ENCODE measurements at regions not wholly inside any gene's neighbourhood (a gene's known extent, or its start where the extent isn't known, plus 50 kb on each side); places are given as distances from the start of the nearest gene placed in this dataset.

- H3K36me3 Mint-ChIP-seq, result no peaks in the 10 kb centered on the region
- ATAC-seq (no peak), DNase-seq (no peak)
- no peaks in the 10 kb centered on the region for H3K9me3 Mint-ChIP-seq (ENCODE audit: low read depth)
- H3K4me3 Mint-ChIP-seq, result no peak overlapping the region
- H3K4me1 Mint-ChIP-seq, result no peaks in the 10 kb centered on the region
- no peaks in the 10 kb centered on the region for H3K27me3 Mint-ChIP-seq
- CTCF ChIA-PET, result no interaction called here
- H3K27ac Mint-ChIP-seq, result no peak overlapping the region
Measured at GRCh38 chr1:83813576-83813975, 185.4 kb downstream of the TTLL7 start.

- no peak for ATAC-seq
- no peak overlapping the region for H3K4me3 Mint-ChIP-seq
- H3K36me3 Mint-ChIP-seq, result no peaks in the 10 kb centered on the region
- DNase-seq, result no peak
- no peaks in the 10 kb centered on the region for H3K9me3 Mint-ChIP-seq (ENCODE audit: low read depth)
- CTCF ChIA-PET, result no interaction called here
- no peaks in the 10 kb centered on the region for H3K27me3 Mint-ChIP-seq
- no peaks in the 10 kb centered on the region for H3K4me1 Mint-ChIP-seq
- no peak overlapping the region for H3K27ac Mint-ChIP-seq
Measured at GRCh38 chr1:83810144-83810543, 188.8 kb downstream of the TTLL7 start.

- no peaks in the 10 kb centered on the region for H3K27me3 Mint-ChIP-seq
- CTCF ChIA-PET, result no interaction called here
- H3K4me3 Mint-ChIP-seq, result no peak overlapping the region
- no peaks in the 10 kb centered on the region for H3K36me3 Mint-ChIP-seq
- DNase-seq (no peak), ATAC-seq (no peak)
- H3K4me1 Mint-ChIP-seq, result no peaks in the 10 kb centered on the region
- H3K27ac Mint-ChIP-seq, result no peak overlapping the region
- H3K9me3 Mint-ChIP-seq (ENCODE audit: low read depth), result no peaks in the 10 kb centered on the region
Measured at GRCh38 chr1:83808536-83808935, 190.4 kb downstream of the TTLL7 start.

GRCh38 chr1:83807821-83808220, 191.1 kb downstream of the TTLL7 start:
- DNase-seq (no peak), ATAC-seq (no peak)
- H3K4me3 Mint-ChIP-seq, result no peak overlapping the region
- no peak overlapping the region for H3K27ac Mint-ChIP-seq
- no peaks in the 10 kb centered on the region for H3K4me1 Mint-ChIP-seq
- H3K36me3 Mint-ChIP-seq, result no peaks in the 10 kb centered on the region
- H3K27me3 Mint-ChIP-seq, result no peaks in the 10 kb centered on the region
- H3K9me3 Mint-ChIP-seq (ENCODE audit: low read depth), result no peaks in the 10 kb centered on the region
- CTCF ChIA-PET, result no interaction called here

- no peaks in the 10 kb centered on the region for H3K9me3 Mint-ChIP-seq (ENCODE audit: low read depth)
- no peaks in the 10 kb centered on the region for H3K4me1 Mint-ChIP-seq
- CTCF ChIA-PET, result no interaction called here
- H3K36me3 Mint-ChIP-seq, result no peaks in the 10 kb centered on the region
- H3K27ac Mint-ChIP-seq, result no peak overlapping the region
- H3K27me3 Mint-ChIP-seq, result no peaks in the 10 kb centered on the region
- DNase-seq (no peak), ATAC-seq (no peak)
- H3K4me3 Mint-ChIP-seq, result no peak overlapping the region
Measured at GRCh38 chr1:83807231-83807630, 191.7 kb downstream of the TTLL7 start.

GRCh38 chr1:83805921-83806320, 193.0 kb downstream of the TTLL7 start:
- Mint-ChIP-seq H3K4me1 (no peaks in the 10 kb centered on the region), H3K27me3 (no peaks in the 10 kb centered on the region), H3K36me3 (no peaks in the 10 kb centered on the region), H3K4me3 (no peak overlapping the region), H3K27ac (no peak overlapping the region), H3K9me3 (ENCODE audit: low read depth) (no peaks in the 10 kb centered on the region)
- DNase-seq, result no peak
- no peak for ATAC-seq
- CTCF ChIA-PET, result no interaction called here

GRCh38 chr1:83802460-83803152, 196.3 kb downstream of the TTLL7 start:
- DNase-seq (no peak), ATAC-seq (no peak)
- Mint-ChIP-seq H3K4me3 (no peak overlapping the region), H3K27me3 (no peaks in the 10 kb centered on the region), H3K4me1 (no peaks in the 10 kb centered on the region), H3K27ac (no peak overlapping the region), H3K9me3 (ENCODE audit: low read depth) (peaks cover 3% of the 10 kb centered on the region), H3K36me3 (no peaks in the 10 kb centered on the region)
- CTCF ChIA-PET, result no interaction called here

GRCh38 chr1:83802023-83802422, 196.9 kb downstream of the TTLL7 start:
- Mint-ChIP-seq H3K27me3 (no peaks in the 10 kb centered on the region), H3K36me3 (no peaks in the 10 kb centered on the region), H3K4me3 (no peak overlapping the region), H3K9me3 (ENCODE audit: low read depth) (peaks cover 3% of the 10 kb centered on the region), H3K27ac (no peak overlapping the region), H3K4me1 (no peaks in the 10 kb centered on the region)
- CTCF ChIA-PET, result no interaction called here
- ATAC-seq (no peak), DNase-seq (no peak)

- no peak for DNase-seq
- no peaks in the 10 kb centered on the region for H3K36me3 Mint-ChIP-seq
- ATAC-seq, result no peak
- no peak overlapping the region for H3K27ac Mint-ChIP-seq
- H3K27me3 Mint-ChIP-seq, result no peaks in the 10 kb centered on the region
- H3K9me3 Mint-ChIP-seq (ENCODE audit: low read depth), result peaks cover 3% of the 10 kb centered on the region
- H3K4me3 Mint-ChIP-seq, result no peak overlapping the region
- CTCF ChIA-PET, result no interaction called here
- no peaks in the 10 kb centered on the region for H3K4me1 Mint-ChIP-seq
Measured at GRCh38 chr1:83800066-83800465, 198.9 kb downstream of the TTLL7 start.

- no peak for DNase-seq
- Mint-ChIP-seq H3K36me3 (no peaks in the 10 kb centered on the region), H3K4me1 (no peaks in the 10 kb centered on the region), H3K27me3 (no peaks in the 10 kb centered on the region), H3K27ac (no peak overlapping the region), H3K4me3 (no peak overlapping the region), H3K9me3 (ENCODE audit: low read depth) (peaks cover 3% of the 10 kb centered on the region)
- ATAC-seq, result no peak
- CTCF ChIA-PET, result no interaction called here
Measured at GRCh38 chr1:83799594-83799993, 199.3 kb downstream of the TTLL7 start.

- CTCF ChIA-PET, result no interaction called here
- no peaks in the 10 kb centered on the region for H3K36me3 Mint-ChIP-seq
- no peak overlapping the region for H3K27ac Mint-ChIP-seq
- ATAC-seq (no peak), DNase-seq (no peak)
- peaks cover 3% of the 10 kb centered on the region for H3K9me3 Mint-ChIP-seq (ENCODE audit: low read depth)
- no peaks in the 10 kb centered on the region for H3K4me1 Mint-ChIP-seq
- H3K4me3 Mint-ChIP-seq, result no peak overlapping the region
- H3K27me3 Mint-ChIP-seq, result no peaks in the 10 kb centered on the region
Measured at GRCh38 chr1:83798965-83799364, 200.0 kb downstream of the TTLL7 start.

- CTCF ChIA-PET, result no interaction called here
- no peak overlapping the region for H3K4me3 Mint-ChIP-seq
- H3K27ac Mint-ChIP-seq, result no peak overlapping the region
- ATAC-seq (no peak), DNase-seq (no peak)
- H3K4me1 Mint-ChIP-seq, result no peaks in the 10 kb centered on the region
- H3K9me3 Mint-ChIP-seq (ENCODE audit: low read depth), result peaks cover 3% of the 10 kb centered on the region
- no peaks in the 10 kb centered on the region for H3K27me3 Mint-ChIP-seq
- no peaks in the 10 kb centered on the region for H3K36me3 Mint-ChIP-seq
Measured at GRCh38 chr1:83796409-83796808, 202.5 kb downstream of the TTLL7 start.

GRCh38 chr1:83794384-83794783, 204.5 kb downstream of the TTLL7 start:
- no peak overlapping the region for H3K27ac Mint-ChIP-seq
- no peak for ATAC-seq
- CTCF ChIA-PET, result no interaction called here
- no peaks in the 10 kb centered on the region for H3K36me3 Mint-ChIP-seq
- no peak overlapping the region for H3K4me3 Mint-ChIP-seq
- H3K9me3 Mint-ChIP-seq (ENCODE audit: low read depth), result peaks cover 3% of the 10 kb centered on the region
- DNase-seq, result no peak
- no peaks in the 10 kb centered on the region for H3K27me3 Mint-ChIP-seq
- H3K4me1 Mint-ChIP-seq, result no peaks in the 10 kb centered on the region

- H3K9me3 Mint-ChIP-seq (ENCODE audit: low read depth), result no peaks in the 10 kb centered on the region
- DNase-seq (no peak), ATAC-seq (no peak)
- H3K4me1 Mint-ChIP-seq, result no peaks in the 10 kb centered on the region
- H3K27ac Mint-ChIP-seq, result no peak overlapping the region
- CTCF ChIA-PET, result no interaction called here
- H3K36me3 Mint-ChIP-seq, result no peaks in the 10 kb centered on the region
- H3K4me3 Mint-ChIP-seq, result no peak overlapping the region
- H3K27me3 Mint-ChIP-seq, result no peaks in the 10 kb centered on the region
Measured at GRCh38 chr1:83791821-83792437, 207.0 kb downstream of the TTLL7 start.

- ATAC-seq (no peak), DNase-seq (no peak)
- Mint-ChIP-seq H3K27ac (no peak overlapping the region), H3K9me3 (ENCODE audit: low read depth) (no peaks in the 10 kb centered on the region), H3K36me3 (no peaks in the 10 kb centered on the region), H3K4me1 (no peaks in the 10 kb centered on the region), H3K27me3 (no peaks in the 10 kb centered on the region), H3K4me3 (no peak overlapping the region)
- CTCF ChIA-PET, result no interaction called here
Measured at GRCh38 chr1:83790446-83790845, 208.5 kb downstream of the TTLL7 start.

All from activated CD8-positive, alpha-beta memory T cell treated with anti-CD3 and anti-CD28 coated beads, Interleukin-2, amount 10 ng/mL, durations not matched to agents 7 days and 5 days (primary cell).